ENCODE measurements at regions not wholly inside any gene's neighbourhood (a gene's known extent, or its start where the extent isn't known, plus 50 kb on each side); places are given as distances from the start of the nearest gene placed in this dataset.
"Not testable (repeated sequence)": the region's sequence is repeated elsewhere in the genome, so short reads cannot be mapped to it uniquely, and the experiment has no call there.

- no peaks in the 10 kb centered on the region for H3K36me3 ChIP-seq (ENCODE audit: control insufficient read depth in 1 of 2, insufficient read depth in 2 of 2, low read depth in 1 of 2, low read length in 2 of 2)
- H4K8ac ChIP-seq (ENCODE audit: low read length), result no peak overlapping the region
- WGBS, result 95% methylated on average over 8 of the region's 8 CpGs
These were observed 70.6 kb upstream of the BHLHE40 start for GRCh38 chr3:4908433-4909156.

GRCh38 chr3:4914464-4914863 is 64.8 kb upstream of the BHLHE40 start:
- Histone ChIP-seq H3K4ac (ENCODE audit: low read depth in 1 of 2, low read length in 2 of 2) (no peak overlapping the region), H3K14ac (ENCODE audit: low read length in 2 of 2) (no peak overlapping the region), H3K36me3 (ENCODE audit: control insufficient read depth in 1 of 2, insufficient read depth in 2 of 2, low read depth in 1 of 2, low read length in 2 of 2) (no peaks in the 10 kb centered on the region), H3K4me3 (ENCODE audit: insufficient read depth in 1 of 2, low read depth in 1 of 2, low read length in 2 of 2) (no peak overlapping the region), H4K91ac (ENCODE audit: low read length) (no peak overlapping the region), H2AK5ac (ENCODE audit: low read length, severe bottlenecking) (no peak overlapping the region), H3K27ac (ENCODE audit: low read length, poor library complexity, severe bottlenecking) (no peak overlapping the region), H3K79me1 (replicated peaks; ENCODE audit: low read length, poor library complexity, severe bottlenecking) (no peaks in the 10 kb centered on the region), H3K23ac (ENCODE audit: low read length in 2 of 2) (no peak overlapping the region), H2BK5ac (ENCODE audit: low read depth, low read length, poor library complexity, severe bottlenecking) (no peak overlapping the region), H2AFZ (ENCODE audit: low read depth, low read length) (no peak overlapping the region), H4K8ac (ENCODE audit: low read length) (no peak overlapping the region), H2BK15ac (ENCODE audit: low read depth, poor library complexity, severe bottlenecking) (no peak overlapping the region), H3K9ac (ENCODE audit: low read length) (no peak overlapping the region), H3K4me2 (ENCODE audit: low read length, poor library complexity, severe bottlenecking) (no peak overlapping the region), H3K27me3 (ENCODE audit: control insufficient read depth in 1 of 2, insufficient read depth in 1 of 2, low read length in 2 of 2) (no peaks in the 10 kb centered on the region), H2BK120ac (ENCODE audit: low read depth, low read length) (no peak overlapping the region), H3K9me3 (ENCODE audit: control insufficient read depth, low read length) (no peaks in the 10 kb centered on the region), H2BK12ac (ENCODE audit: low read length in 2 of 2) (no peak overlapping the region), H3K4me1 (ENCODE audit: control insufficient read depth, insufficient read depth, low read depth, low read length) (no peaks in the 10 kb centered on the region), H3K18ac (ENCODE audit: low read depth in 1 of 2, low read length in 2 of 2) (no peak overlapping the region)
- 78% methylated on average over 3 of the region's 5 CpGs for WGBS
- DNase-seq, result no peak

More at GRCh38 chr3:4908433-4909156, 70.6 kb upstream of the BHLHE40 start:
- Histone ChIP-seq H2BK15ac (ENCODE audit: low read depth, poor library complexity, severe bottlenecking) (no peak overlapping the region), H4K91ac (ENCODE audit: low read length) (no peak overlapping the region), H3K9ac (ENCODE audit: low read length) (no peak overlapping the region), H3K18ac (ENCODE audit: low read depth in 1 of 2, low read length in 2 of 2) (no peak overlapping the region), H3K4me2 (ENCODE audit: low read length, poor library complexity, severe bottlenecking) (no peak overlapping the region), H2AK5ac (ENCODE audit: low read length, severe bottlenecking) (no peak overlapping the region), H2BK12ac (ENCODE audit: low read length in 2 of 2) (no peak overlapping the region), H3K14ac (ENCODE audit: low read length in 2 of 2) (no peak overlapping the region), H3K4ac (ENCODE audit: low read depth in 1 of 2, low read length in 2 of 2) (no peak overlapping the region), H2AFZ (ENCODE audit: low read depth, low read length) (no peak overlapping the region), H3K4me3 (ENCODE audit: insufficient read depth in 1 of 2, low read depth in 1 of 2, low read length in 2 of 2) (no peak overlapping the region), H3K27me3 (ENCODE audit: control insufficient read depth in 1 of 2, insufficient read depth in 1 of 2, low read length in 2 of 2) (no peaks in the 10 kb centered on the region), H3K9me3 (ENCODE audit: control insufficient read depth, low read length) (no peaks in the 10 kb centered on the region), H3K4me1 (ENCODE audit: control insufficient read depth, insufficient read depth, low read depth, low read length) (peaks cover 10% of the 10 kb centered on the region), H3K27ac (ENCODE audit: low read length, poor library complexity, severe bottlenecking) (no peak overlapping the region), H3K79me1 (replicated peaks; ENCODE audit: low read length, poor library complexity, severe bottlenecking) (no peaks in the 10 kb centered on the region), H3K23ac (ENCODE audit: low read length in 2 of 2) (no peak overlapping the region), H2BK5ac (ENCODE audit: low read depth, low read length, poor library complexity, severe bottlenecking) (no peak overlapping the region), H2BK120ac (ENCODE audit: low read depth, low read length) (no peak overlapping the region)
- DNase-seq, result no peak

GRCh38 chr3:4921589-4921988 is 57.6 kb upstream of the BHLHE40 start:
- not testable (repeated sequence) for H2BK15ac ChIP-seq (ENCODE audit: low read depth, poor library complexity, severe bottlenecking); H3K18ac ChIP-seq (ENCODE audit: low read depth in 1 of 2, low read length in 2 of 2); H3K4ac ChIP-seq (ENCODE audit: low read depth in 1 of 2, low read length in 2 of 2); H2BK5ac ChIP-seq (ENCODE audit: low read depth, low read length, poor library complexity, severe bottlenecking); H2AFZ ChIP-seq (ENCODE audit: low read depth, low read length); DNase-seq; H2BK12ac ChIP-seq (ENCODE audit: low read length in 2 of 2); H3K14ac ChIP-seq (ENCODE audit: low read length in 2 of 2); H4K91ac ChIP-seq (ENCODE audit: low read length); H2BK120ac ChIP-seq (ENCODE audit: low read depth, low read length); H3K27ac ChIP-seq (ENCODE audit: low read length, poor library complexity, severe bottlenecking); H3K79me1 ChIP-seq (replicated peaks; ENCODE audit: low read length, poor library complexity, severe bottlenecking); H3K23ac ChIP-seq (ENCODE audit: low read length in 2 of 2); H3K4me1 ChIP-seq (ENCODE audit: control insufficient read depth, insufficient read depth, low read depth, low read length); H3K4me2 ChIP-seq (ENCODE audit: low read length, poor library complexity, severe bottlenecking); H3K27me3 ChIP-seq (ENCODE audit: control insufficient read depth in 1 of 2, insufficient read depth in 1 of 2, low read length in 2 of 2); H3K9ac ChIP-seq (ENCODE audit: low read length); H3K36me3 ChIP-seq (ENCODE audit: control insufficient read depth in 1 of 2, insufficient read depth in 2 of 2, low read depth in 1 of 2, low read length in 2 of 2); H3K9me3 ChIP-seq (ENCODE audit: control insufficient read depth, low read length); H4K8ac ChIP-seq (ENCODE audit: low read length); H2AK5ac ChIP-seq (ENCODE audit: low read length, severe bottlenecking); H3K4me3 ChIP-seq (ENCODE audit: insufficient read depth in 1 of 2, low read depth in 1 of 2, low read length in 2 of 2)
- no CpG with 5 or more reads among the region's 2 CpGs for WGBS

GRCh38 chr3:4926892-4927291 is 52.3 kb upstream of the BHLHE40 start:
- Histone ChIP-seq H3K4me3 (ENCODE audit: insufficient read depth in 1 of 2, low read depth in 1 of 2, low read length in 2 of 2) (no peak overlapping the region), H3K36me3 (ENCODE audit: control insufficient read depth in 1 of 2, insufficient read depth in 2 of 2, low read depth in 1 of 2, low read length in 2 of 2) (no peaks in the 10 kb centered on the region), H3K18ac (ENCODE audit: low read depth in 1 of 2, low read length in 2 of 2) (no peak overlapping the region), H3K9me3 (ENCODE audit: control insufficient read depth, low read length) (no peaks in the 10 kb centered on the region), H3K4me2 (ENCODE audit: low read length, poor library complexity, severe bottlenecking) (no peak overlapping the region), H3K27me3 (ENCODE audit: control insufficient read depth in 1 of 2, insufficient read depth in 1 of 2, low read length in 2 of 2) (no peaks in the 10 kb centered on the region), H2AFZ (ENCODE audit: low read depth, low read length) (no peak overlapping the region), H3K14ac (ENCODE audit: low read length in 2 of 2) (no peak overlapping the region), H2BK120ac (ENCODE audit: low read depth, low read length) (no peak overlapping the region), H4K91ac (ENCODE audit: low read length) (no peak overlapping the region), H4K8ac (ENCODE audit: low read length) (no peak overlapping the region), H3K23ac (ENCODE audit: low read length in 2 of 2) (no peak overlapping the region), H3K9ac (ENCODE audit: low read length) (no peak overlapping the region), H3K27ac (ENCODE audit: low read length, poor library complexity, severe bottlenecking) (no peak overlapping the region), H2BK12ac (ENCODE audit: low read length in 2 of 2) (no peak overlapping the region), H3K79me1 (replicated peaks; ENCODE audit: low read length, poor library complexity, severe bottlenecking) (no peaks in the 10 kb centered on the region), H2AK5ac (ENCODE audit: low read length, severe bottlenecking) (no peak overlapping the region), H2BK15ac (ENCODE audit: low read depth, poor library complexity, severe bottlenecking) (no peak overlapping the region), H3K4ac (ENCODE audit: low read depth in 1 of 2, low read length in 2 of 2) (no peak overlapping the region), H3K4me1 (ENCODE audit: control insufficient read depth, insufficient read depth, low read depth, low read length) (peaks cover 2% of the 10 kb centered on the region), H2BK5ac (ENCODE audit: low read depth, low read length, poor library complexity, severe bottlenecking) (no peak overlapping the region)
- WGBS, result 100% methylated on average over 1 of the region's 1 CpG
- no peak for DNase-seq

Data from mesenchymal stem cell (in vitro differentiated cells and primary cell).